PC-9 (cell line): ENCODE measurements at regions not wholly inside any gene's neighbourhood (a gene's known extent, or its start where the extent isn't known, plus 50 kb on each side); places are given as distances from the start of the nearest gene placed in this dataset.

Experiments used
- EZH2 ChIP-seq: fragments of 200-600 bp; sonication (generic); IDR thresholded peaks from 2 replicates; pipeline ENCODE4 v1.8.0; 2017; ENCODE audit warnings: antibody characterized with exemption, low read depth
- TF ChIP-seq, protein P1 (sequence below): fragments of 200-600 bp; sonication (generic); conservative IDR thresholded peaks from 2 replicates; pipeline ENCODE4 v1.6.1; 2017; ENCODE audit warnings: mixed run types, antibody characterized with exemption, mild to moderate bottlenecking, moderate library complexity

DNA sequence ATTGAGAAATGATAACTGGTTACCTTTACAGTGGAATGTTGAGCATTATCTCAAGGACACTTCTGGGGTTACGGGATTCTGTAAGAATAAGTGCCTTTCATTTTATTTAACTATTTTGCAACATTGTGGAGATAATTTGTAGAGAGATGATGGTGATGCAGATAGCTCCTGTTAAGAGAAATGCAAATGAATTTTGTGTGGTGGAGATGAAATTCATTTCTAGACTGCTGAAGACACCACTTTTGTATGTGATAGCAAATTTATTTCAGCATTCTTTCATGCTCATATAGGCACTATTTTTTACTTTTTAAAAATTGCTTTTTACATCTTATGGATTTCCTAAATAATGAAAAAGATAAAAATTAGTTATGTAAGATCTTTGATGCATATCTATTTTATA is 463.3 kb upstream of the CBLB start:
- TF ChIP-seq, protein P1, sequence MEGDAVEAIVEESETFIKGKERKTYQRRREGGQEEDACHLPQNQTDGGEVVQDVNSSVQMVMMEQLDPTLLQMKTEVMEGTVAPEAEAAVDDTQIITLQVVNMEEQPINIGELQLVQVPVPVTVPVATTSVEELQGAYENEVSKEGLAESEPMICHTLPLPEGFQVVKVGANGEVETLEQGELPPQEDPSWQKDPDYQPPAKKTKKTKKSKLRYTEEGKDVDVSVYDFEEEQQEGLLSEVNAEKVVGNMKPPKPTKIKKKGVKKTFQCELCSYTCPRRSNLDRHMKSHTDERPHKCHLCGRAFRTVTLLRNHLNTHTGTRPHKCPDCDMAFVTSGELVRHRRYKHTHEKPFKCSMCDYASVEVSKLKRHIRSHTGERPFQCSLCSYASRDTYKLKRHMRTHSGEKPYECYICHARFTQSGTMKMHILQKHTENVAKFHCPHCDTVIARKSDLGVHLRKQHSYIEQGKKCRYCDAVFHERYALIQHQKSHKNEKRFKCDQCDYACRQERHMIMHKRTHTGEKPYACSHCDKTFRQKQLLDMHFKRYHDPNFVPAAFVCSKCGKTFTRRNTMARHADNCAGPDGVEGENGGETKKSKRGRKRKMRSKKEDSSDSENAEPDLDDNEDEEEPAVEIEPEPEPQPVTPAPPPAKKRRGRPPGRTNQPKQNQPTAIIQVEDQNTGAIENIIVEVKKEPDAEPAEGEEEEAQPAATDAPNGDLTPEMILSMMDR: no peak
- no peak for TF ChIP-seq EZH2
